T-cell (primary cell): ENCODE measurements at regions not wholly inside any gene's neighbourhood (a gene's known extent, or its start where the extent isn't known, plus 50 kb on each side); places are given as distances from the start of the nearest gene placed in this dataset.

Experiments used
- ATAC-seq, 4 experiments: fragments of 200-7000 bp in 3 of 4; fragments of 150-1000 bp in 1 of 4; cut with Tn5 transposase; replicated peaks in 1 of 4; 1 replicate in 3 of 4; 2 replicates in 1 of 4; pipeline ENCODE4 v1.10.0; 2021; ENCODE audit warnings: moderate library complexity in 3 of 4, mild to moderate bottlenecking in 2 of 4, moderate number of reproducible peaks in 1 of 4
- CTCF ChIA-PET, 2 donors: fragments of 300-600 bp; sonication (Branson Sonifier 250); formaldehyde crosslinking; loops; one replicate each; lab custom pipeline; 2022; ENCODE audit warnings: antibody characterized with exemption in 2 of 2; lab: Charles Lee
- POLR2A ChIA-PET, 2 donors: fragments of 300-600 bp; sonication (Branson Sonifier 250); formaldehyde crosslinking; loops; one replicate each; lab custom pipeline; 2022; ENCODE audit warnings: antibody characterized with exemption in 2 of 2; lab: Charles Lee
- DNase-seq, 35 experiments: peaks; one replicate each; pipeline versions ENCODE4 v3.0.0 to v3.0.0-alpha.2; 2013 to 2023
- H3K27ac ChIP-seq: one replicate; pipeline ENCODE4 v1.5.1; 2013; ENCODE audit warnings: low read length
- H3K27me3 ChIP-seq, 2 experiments: replicated peaks in 1 of 2; 1 replicate in 1 of 2; 2 replicates in 1 of 2; pipeline versions ENCODE4 v1.6.1 to v1.7.0; 2013; ENCODE audit warnings: low read length in 1 of 2, mixed read lengths in 1 of 2; ENCODE audit not compliant: control insufficient read depth in 2 of 2, insufficient read depth in 2 of 2; ENCODE audit errors: extremely low read depth in 1 of 2
- H3K36me3 ChIP-seq, 2 donors: 1 replicate in 1 of 2; 2 replicates in 1 of 2; pipeline versions ENCODE4 v1.6.1 to v1.7.0; 2013; ENCODE audit warnings: low read length in 1 of 2; ENCODE audit not compliant: control insufficient read depth in 2 of 2, insufficient read depth in 1 of 2; ENCODE audit errors: extremely low read depth in 1 of 2
- H3K4me1 ChIP-seq, 2 experiments: 1 replicate in 1 of 2; 2 replicates in 1 of 2; pipeline versions ENCODE4 v1.6.1 to v1.7.0; 2013; ENCODE audit warnings: low read length in 2 of 2, mixed read lengths in 1 of 2; ENCODE audit not compliant: insufficient read depth in 2 of 2, control insufficient read depth in 1 of 2; ENCODE audit errors: extremely low read depth in 1 of 2
- H3K4me3 ChIP-seq, 2 donors: 1 replicate in 1 of 2; 2 replicates in 1 of 2; pipeline versions ENCODE4 v1.5.1 to v1.7.0; 2013; ENCODE audit warnings: mild to moderate bottlenecking in 2 of 2, low read length in 1 of 2, moderate library complexity in 1 of 2; ENCODE audit not compliant: control insufficient read depth in 1 of 2; ENCODE audit errors: extremely low read depth in 1 of 2
- H3K9me3 ChIP-seq: 2 replicates; pipeline ENCODE4 v1.7.0; 2013
- H3K27ac Mint-ChIP-seq, 2 donors: one replicate each; pipeline ENCODE4 v1.8.0; 2020 to 2021; ENCODE audit warnings: mild to moderate bottlenecking in 2 of 2, mixed read lengths in 2 of 2
- H3K27me3 Mint-ChIP-seq, 2 donors: one replicate each; pipeline ENCODE4 v1.8.0; 2021 to 2022; ENCODE audit warnings: mixed read lengths in 2 of 2
- H3K36me3 Mint-ChIP-seq: one replicate; pipeline ENCODE4 v1.8.0; 2021; ENCODE audit warnings: mixed read lengths
- H3K4me1 Mint-ChIP-seq, 3 donors: one replicate each; pipeline ENCODE4 v1.8.0; 2020 to 2022; ENCODE audit warnings: mixed read lengths in 3 of 3, mild to moderate bottlenecking in 1 of 3
- H3K4me3 Mint-ChIP-seq, 3 donors: one replicate each; pipeline ENCODE4 v1.8.0; 2020 to 2022; ENCODE audit warnings: mild to moderate bottlenecking in 3 of 3, mixed read lengths in 3 of 3, moderate library complexity in 3 of 3
- H3K9me3 Mint-ChIP-seq, 3 donors: one replicate each; pipeline ENCODE4 v1.8.0; 2020 to 2022; ENCODE audit warnings: mixed read lengths in 3 of 3
- WGBS: methylation state at CpG from one replicate; pipeline ENCODE4 v1.1.5; 2013; ENCODE audit warnings: missing lambda C conversion rate; ENCODE audit not compliant: insufficient coverage; 5-methylcytosine and 5-hydroxymethylcytosine counted together

DNA sequence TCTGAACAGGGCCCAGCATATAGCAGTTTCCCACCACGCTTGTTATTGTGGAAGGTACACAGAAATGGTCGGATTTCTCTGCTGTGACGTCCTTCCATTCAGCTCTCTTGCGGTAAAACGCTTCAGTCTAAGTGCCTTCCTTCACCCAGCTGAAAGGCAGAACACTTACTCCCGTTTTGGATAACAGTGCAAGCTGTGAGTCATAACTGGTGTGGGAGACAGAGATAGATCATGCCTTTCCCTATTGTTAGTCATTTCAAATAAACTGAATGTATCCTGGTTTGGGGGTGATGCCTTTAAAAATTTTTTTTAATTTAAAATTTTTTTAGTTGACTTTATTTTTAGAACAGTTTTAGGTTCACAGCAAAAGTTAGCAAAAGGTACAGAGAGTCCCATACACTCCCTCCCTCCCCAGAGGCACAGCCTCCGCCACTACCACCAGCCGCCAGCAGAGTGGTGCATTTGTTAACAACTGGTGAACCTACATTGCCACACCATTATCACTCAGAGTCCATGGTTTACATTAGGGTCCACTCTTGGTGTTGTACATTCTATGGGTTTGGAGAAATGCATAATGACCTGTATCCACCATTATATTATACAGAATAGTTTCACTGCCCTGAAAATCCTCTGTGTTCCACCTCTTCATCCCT, 94.9 kb upstream of the NSMCE3 start:
- CTCF ChIA-PET = no interaction called here
- no peak overlapping the region for H3K4me3 Mint-ChIP-seq
- WGBS = 90% methylated on average over 2 of the region's 8 CpGs

DNA sequence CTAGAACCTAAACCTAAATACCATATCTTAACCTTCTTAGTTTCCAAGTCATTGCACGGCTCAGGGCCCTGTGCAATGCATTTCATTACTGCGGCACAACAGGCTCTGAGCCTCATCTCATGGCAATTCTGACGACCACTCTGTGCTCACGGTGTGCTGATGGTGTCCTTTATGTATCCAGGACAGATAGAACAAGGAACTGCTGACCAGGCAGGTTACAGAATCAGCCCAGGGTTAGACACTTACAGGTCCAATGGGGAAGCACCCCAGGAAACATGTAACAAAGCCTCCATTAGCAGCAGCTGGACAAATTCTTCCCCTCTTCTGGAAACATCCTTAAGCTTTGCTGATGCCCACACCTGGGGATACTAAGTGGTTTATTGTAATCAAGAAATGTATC, 91.9 kb upstream of the NSMCE3 start:
- no peaks in the 10 kb centered on the region for H3K36me3 Mint-ChIP-seq
- POLR2A ChIA-PET = no interaction called here
- H3K27me3 ChIP-seq = peaks cover 0 to 13% of the 10 kb centered on the region in 2 experiments
- no peaks in the 10 kb centered on the region for H3K4me1 ChIP-seq
- no peak overlapping the region for H3K27ac ChIP-seq
- H3K27me3 Mint-ChIP-seq = peaks cover 15 to 19% of the 10 kb centered on the region in 2 donors
- 70% methylated on average over 3 of the region's 4 CpGs for WGBS
- H3K27ac Mint-ChIP-seq = no peak overlapping the region
- ATAC-seq = no peak
- H3K9me3 Mint-ChIP-seq = no peaks in the 10 kb centered on the region
- H3K36me3 ChIP-seq = no peaks in the 10 kb centered on the region
- CTCF ChIA-PET = no interaction called here
- no peak for DNase-seq
- no peaks in the 10 kb centered on the region for H3K9me3 ChIP-seq
- H3K4me3 Mint-ChIP-seq = no peak overlapping the region
- no peaks in the 10 kb centered on the region for H3K4me1 Mint-ChIP-seq
- H3K4me3 ChIP-seq = no peak overlapping the region

More for the DNA sequence above, 94.9 kb upstream of the NSMCE3 start:
- no peak overlapping the region for H3K27ac ChIP-seq
- no peak for ATAC-seq
- no peak for DNase-seq
- H3K9me3 Mint-ChIP-seq = peaks cover 13 to 15% (median 13%) of the 10 kb centered on the region in 3 donors
- H3K36me3 ChIP-seq = no peaks in the 10 kb centered on the region
- peaks cover 0 to 10% of the 10 kb centered on the region in 2 experiments for H3K27me3 ChIP-seq
- H3K27ac Mint-ChIP-seq = no peak overlapping the region
- H3K27me3 Mint-ChIP-seq = peaks cover 10 to 18% of the 10 kb centered on the region in 2 donors
- no peaks in the 10 kb centered on the region for H3K4me1 ChIP-seq
- H3K36me3 Mint-ChIP-seq = no peaks in the 10 kb centered on the region
- H3K9me3 ChIP-seq = peaks cover 7% of the 10 kb centered on the region
- H3K4me1 Mint-ChIP-seq = no peaks in the 10 kb centered on the region
- POLR2A ChIA-PET = no interaction called here
- H3K4me3 ChIP-seq = no peak overlapping the region

DNA sequence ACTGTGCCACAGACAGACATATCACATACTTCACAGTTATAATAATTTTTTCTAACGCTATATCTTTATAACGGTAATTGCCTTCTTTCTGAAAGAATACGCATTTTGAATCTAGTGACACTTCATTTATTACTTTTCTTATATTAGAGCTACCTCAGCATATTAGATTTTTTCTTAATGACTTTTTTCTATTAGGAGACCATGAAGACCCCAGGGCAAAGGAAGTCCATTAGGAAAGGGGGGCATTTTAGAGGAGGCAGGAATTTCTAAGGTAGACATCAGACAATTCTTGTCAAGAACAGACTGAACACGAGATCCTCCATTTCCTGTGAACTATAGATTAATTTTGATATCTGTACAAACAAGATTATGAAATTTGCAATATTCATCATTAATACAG, 90.5 kb upstream of the NSMCE3 start:
- Histone ChIP-seq H3K27me3 (peaks cover 0 to 12% of the 10 kb centered on the region in 2 experiments), H3K36me3 (no peaks in the 10 kb centered on the region), H3K4me3 (no peak overlapping the region), H3K4me1 (no peaks in the 10 kb centered on the region), H3K27ac (no peak overlapping the region), H3K9me3 (no peaks in the 10 kb centered on the region)
- 80% methylated on average over 1 of the region's 4 CpGs for WGBS
- DNase-seq (no peak), ATAC-seq (no peak)
- no peak overlapping the region for H3K4me3 Mint-ChIP-seq
- no peaks in the 10 kb centered on the region for H3K36me3 Mint-ChIP-seq
- H3K27ac Mint-ChIP-seq = no peak overlapping the region
- peaks cover 10 to 19% of the 10 kb centered on the region in 2 donors for H3K27me3 Mint-ChIP-seq
- no peaks in the 10 kb centered on the region for H3K9me3 Mint-ChIP-seq
- ChIA-PET POLR2A (no interaction called here), CTCF (no interaction called here)
- no peaks in the 10 kb centered on the region for H3K4me1 Mint-ChIP-seq

DNA sequence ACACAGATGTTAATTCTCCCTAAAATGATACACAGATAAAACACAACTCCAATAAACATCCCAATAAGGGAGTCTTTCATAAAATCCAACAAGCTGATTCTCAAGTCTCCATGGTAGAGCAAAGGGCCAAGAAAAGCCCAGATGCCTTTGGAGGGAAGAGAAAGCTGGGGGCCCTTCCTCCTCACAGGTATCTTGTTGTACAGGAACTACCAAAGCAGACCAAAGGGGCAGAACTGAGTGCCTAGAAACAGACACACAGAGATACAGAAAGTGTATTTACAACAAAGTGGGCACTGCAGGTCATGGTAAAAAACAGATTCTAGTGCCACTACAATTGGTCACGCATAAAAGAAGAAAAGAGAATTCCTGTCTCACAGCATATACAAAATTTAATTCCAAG, 87.2 kb upstream of the NSMCE3 start:
- no CpG with 5 or more reads among the region's 1 CpG for WGBS
- peaks cover 0 to 14% of the 10 kb centered on the region in 2 experiments for H3K27me3 ChIP-seq
- no peaks in the 10 kb centered on the region for H3K36me3 ChIP-seq
- H3K4me1 ChIP-seq = no peaks in the 10 kb centered on the region
- Mint-ChIP-seq H3K27me3 (peaks cover 10 to 28% of the 10 kb centered on the region in 2 donors), H3K4me1 (no peaks in the 10 kb centered on the region), H3K9me3 (no peaks in the 10 kb centered on the region), H3K27ac (no peak overlapping the region), H3K4me3 (no peak overlapping the region), H3K36me3 (no peaks in the 10 kb centered on the region)
- ChIA-PET POLR2A (interaction anchor here in 1 of 2 donors (0.6 kb wide), 1 partner anchor 477 kb away, joined by 3 read pairs; no protein-coding TSS in a partner anchor), CTCF (no interaction called here)
- H3K27ac ChIP-seq = no peak overlapping the region
- H3K9me3 ChIP-seq = no peaks in the 10 kb centered on the region
- no peak overlapping the region for H3K4me3 ChIP-seq
- no peak for ATAC-seq
- DNase-seq = no peak

DNA sequence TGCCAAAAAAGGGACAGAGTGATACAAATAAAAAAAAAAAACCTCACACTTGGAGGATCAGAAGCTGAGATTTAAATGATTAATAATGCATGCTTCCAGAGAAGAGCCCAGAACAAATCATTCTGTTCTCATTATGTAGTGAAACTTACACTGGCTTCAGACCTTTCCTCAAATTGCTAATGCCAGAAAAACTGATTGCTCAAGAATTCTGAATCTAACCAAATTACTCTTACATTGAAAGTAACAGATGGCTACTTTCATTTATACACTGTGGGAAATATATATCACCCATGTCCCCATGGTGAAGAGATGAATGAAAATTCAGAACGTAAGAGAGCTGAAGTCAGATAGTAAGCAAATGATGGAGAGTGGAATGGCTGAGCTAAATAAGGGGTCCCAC, 85.9 kb upstream of the NSMCE3 start:
- H3K36me3 ChIP-seq = no peaks in the 10 kb centered on the region
- H3K4me1 Mint-ChIP-seq = no peaks in the 10 kb centered on the region
- H3K27ac ChIP-seq = no peak overlapping the region
- POLR2A ChIA-PET = no interaction called here
- no peak overlapping the region for H3K27ac Mint-ChIP-seq
- peaks cover 10 to 25% of the 10 kb centered on the region in 2 donors for H3K27me3 Mint-ChIP-seq
- no peak overlapping the region for H3K4me3 Mint-ChIP-seq
- no peaks in the 10 kb centered on the region for H3K9me3 ChIP-seq
- H3K9me3 Mint-ChIP-seq = no peaks in the 10 kb centered on the region
- ATAC-seq = no peak
- CTCF ChIA-PET = interaction anchor here in 1 of 2 donors (0.6 kb wide), 1 partner anchor 1844 kb away, joined by 3 read pairs; no protein-coding TSS in a partner anchor
- H3K27me3 ChIP-seq = peaks cover 0 to 10% of the 10 kb centered on the region in 2 experiments
- no CpG with 5 or more reads among the region's 1 CpG for WGBS
- H3K36me3 Mint-ChIP-seq = no peaks in the 10 kb centered on the region
- H3K4me1 ChIP-seq = no peaks in the 10 kb centered on the region
- H3K4me3 ChIP-seq = no peak overlapping the region
- DNase-seq = no peak

DNA sequence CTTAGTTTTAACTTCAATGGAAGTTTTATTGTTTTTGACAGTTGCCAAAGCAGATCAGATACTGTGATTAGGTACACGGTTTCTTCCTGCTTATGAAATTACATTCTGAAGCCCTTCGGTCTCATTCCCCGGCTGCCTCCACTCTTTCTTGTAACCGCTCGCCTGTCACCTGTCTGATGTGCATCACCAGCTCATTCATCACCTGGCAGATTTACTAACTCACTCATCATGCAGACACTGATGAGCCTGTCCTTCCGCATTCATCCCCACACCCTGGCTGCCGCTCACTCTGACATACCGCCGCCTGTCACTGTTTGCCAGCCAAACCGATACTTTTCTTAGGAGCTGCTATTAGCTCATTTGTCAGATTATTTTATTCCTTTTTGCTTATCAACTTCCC, 82.8 kb upstream of the NSMCE3 start:
- Mint-ChIP-seq H3K27ac (no peak overlapping the region), H3K4me3 (no peak overlapping the region), H3K27me3 (peaks cover 17 to 29% of the 10 kb centered on the region in 2 donors), H3K4me1 (no peaks in the 10 kb centered on the region), H3K36me3 (no peaks in the 10 kb centered on the region), H3K9me3 (no peaks in the 10 kb centered on the region)
- peaks cover 0 to 9% of the 10 kb centered on the region in 2 experiments for H3K27me3 ChIP-seq
- no peak overlapping the region for H3K27ac ChIP-seq
- ChIA-PET POLR2A (no interaction called here), CTCF (no interaction called here)
- no peaks in the 10 kb centered on the region for H3K36me3 ChIP-seq
- H3K4me3 ChIP-seq = no peak overlapping the region
- DNase-seq = no peak
- no peaks in the 10 kb centered on the region for H3K4me1 ChIP-seq
- no peaks in the 10 kb centered on the region for H3K9me3 ChIP-seq
- 84% methylated on average over 10 of the region's 10 CpGs for WGBS
- no peak for ATAC-seq
